ENCODE measurements at regions not wholly inside any gene's neighbourhood (a gene's known extent, or its start where the extent isn't known, plus 50 kb on each side); places are given as distances from the start of the nearest gene placed in this dataset.

GRCh38 chr1:60924964-60925798 is 157.2 kb upstream of the NFIA start:
- DNase-seq (ENCODE audit: low read depth) = no peak
- no peak for TF ChIP-seq CTCF (IDR thresholded peaks at IDR 0.05; ENCODE audit: insufficient read depth, low read depth, low read length, missing control alignments)
- no peak overlapping the region for H3K4me3 ChIP-seq (ENCODE audit: low read depth, low read length)

- TF ChIP-seq CTCF (IDR thresholded peaks at IDR 0.05; ENCODE audit: insufficient read depth, low read depth, low read length, missing control alignments) = no peak
- H3K4me3 ChIP-seq (ENCODE audit: low read depth, low read length) = no peak overlapping the region
- DNase-seq (ENCODE audit: low read depth) = no peak
Observed at GRCh38 chr1:60924165-60924564, 158.2 kb upstream of the NFIA start.

GRCh38 chr1:60923389-60924087 is 158.8 kb upstream of the NFIA start:
- DNase-seq (ENCODE audit: low read depth) = no peak
- no peak for TF ChIP-seq CTCF (IDR thresholded peaks at IDR 0.05; ENCODE audit: insufficient read depth, low read depth, low read length, missing control alignments)
- H3K4me3 ChIP-seq (ENCODE audit: low read depth, low read length) = no peak overlapping the region

GRCh38 chr1:60922304-60922703 is 160.1 kb upstream of the NFIA start:
- TF ChIP-seq CTCF (IDR thresholded peaks at IDR 0.05; ENCODE audit: insufficient read depth, low read depth, low read length, missing control alignments) = no peak
- no peak for DNase-seq (ENCODE audit: low read depth)
- H3K4me3 ChIP-seq (ENCODE audit: low read depth, low read length) = no peak overlapping the region

DNA sequence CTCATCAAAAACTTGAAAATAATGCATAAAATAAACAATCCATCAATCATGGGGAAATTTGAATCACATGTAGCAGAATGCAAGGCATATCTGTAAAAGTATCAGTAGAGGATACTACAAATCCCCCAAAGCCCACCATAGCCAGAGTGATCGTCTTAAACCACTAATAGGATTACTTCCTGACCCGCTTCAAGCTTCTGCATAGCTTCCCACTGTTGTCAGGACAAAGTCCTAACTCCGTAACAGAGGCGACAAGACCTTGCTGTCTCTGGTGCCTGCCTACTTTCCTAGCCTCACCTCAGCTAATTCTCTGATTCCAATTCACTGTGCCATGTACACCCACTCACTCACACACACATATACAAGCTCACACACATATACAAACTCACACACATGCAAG is 161.2 kb upstream of the NFIA start:
- no peak overlapping the region for H3K4me3 ChIP-seq (ENCODE audit: low read depth, low read length)
- DNase-seq (ENCODE audit: low read depth) = no peak
- no peak for TF ChIP-seq CTCF (IDR thresholded peaks at IDR 0.05; ENCODE audit: insufficient read depth, low read depth, low read length, missing control alignments)

DNA sequence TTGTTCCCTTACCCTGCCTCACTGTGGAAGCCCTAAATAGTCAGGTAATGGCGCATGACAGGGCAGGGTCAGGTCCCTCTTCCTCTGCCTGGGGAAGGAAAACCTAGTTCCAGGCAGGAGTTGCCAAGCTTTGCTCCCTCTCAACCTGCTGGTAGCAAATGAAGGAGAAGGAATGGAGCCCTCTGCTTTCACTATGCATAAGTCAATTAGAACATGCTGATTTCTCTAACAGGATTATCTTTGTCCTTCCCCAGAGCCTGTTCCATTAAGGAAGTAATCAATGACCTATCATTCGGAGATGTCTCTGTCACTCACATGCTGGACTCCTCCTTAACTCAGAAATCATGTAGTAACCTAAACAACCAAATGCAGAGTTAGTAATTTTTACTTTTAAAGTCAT is 161.8 kb upstream of the NFIA start:
- TF ChIP-seq CTCF (IDR thresholded peaks at IDR 0.05; ENCODE audit: insufficient read depth, low read depth, low read length, missing control alignments) = no peak
- DNase-seq (ENCODE audit: low read depth) = no peak
- no peak overlapping the region for H3K4me3 ChIP-seq (ENCODE audit: low read depth, low read length)
